DMS53 treated with DMSO at 0.1 percent for 48 hours (cell line): ENCODE measurements at regions not wholly inside any gene's neighbourhood (a gene's known extent, or its start where the extent isn't known, plus 50 kb on each side); places are given as distances from the start of the nearest gene placed in this dataset.

ENCODE experiments used
- DNase-seq: peaks from one replicate; lab custom pipeline; 2025; ENCODE audit not compliant: unreplicated experiment; lab: John Stamatoyannopoulos, UW

GRCh38 chr2:63658176-63658968 lies 69.6 kb downstream of the MDH1 start:
- DNase-seq, result no peak

- DNase-seq, result no peak
Measured at GRCh38 chr2:63660060-63660459, 71.3 kb downstream of the MDH1 start.

DNA sequence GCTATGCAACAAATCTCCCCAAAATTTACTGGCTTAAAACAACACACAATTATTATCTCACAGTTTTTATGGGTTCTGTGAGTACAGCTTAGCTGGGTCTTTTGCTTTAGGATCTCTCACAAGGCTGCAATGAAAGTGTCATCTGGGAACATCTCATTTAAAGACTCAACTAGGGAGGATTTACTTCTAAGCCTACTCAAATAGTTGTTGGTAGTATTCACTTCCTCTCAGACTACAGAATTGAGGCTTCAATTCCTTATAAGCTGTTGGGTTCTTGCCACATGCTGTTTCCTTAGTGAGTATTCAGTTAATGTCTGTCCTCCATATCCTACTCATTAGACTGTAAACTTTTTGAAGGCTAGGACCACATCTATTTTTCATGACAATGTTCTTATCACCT lies 72.3 kb downstream of the MDH1 start:
- DNase-seq, result no peak

- no peak for DNase-seq
Measured at GRCh38 chr2:63662028-63662804, 73.5 kb downstream of the MDH1 start.

GRCh38 chr2:63663013-63663864 lies 74.5 kb downstream of the MDH1 start:
- DNase-seq, result no peak

GRCh38 chr2:63665091-63665490 lies 76.3 kb downstream of the MDH1 start:
- DNase-seq, result no peak

DNA sequence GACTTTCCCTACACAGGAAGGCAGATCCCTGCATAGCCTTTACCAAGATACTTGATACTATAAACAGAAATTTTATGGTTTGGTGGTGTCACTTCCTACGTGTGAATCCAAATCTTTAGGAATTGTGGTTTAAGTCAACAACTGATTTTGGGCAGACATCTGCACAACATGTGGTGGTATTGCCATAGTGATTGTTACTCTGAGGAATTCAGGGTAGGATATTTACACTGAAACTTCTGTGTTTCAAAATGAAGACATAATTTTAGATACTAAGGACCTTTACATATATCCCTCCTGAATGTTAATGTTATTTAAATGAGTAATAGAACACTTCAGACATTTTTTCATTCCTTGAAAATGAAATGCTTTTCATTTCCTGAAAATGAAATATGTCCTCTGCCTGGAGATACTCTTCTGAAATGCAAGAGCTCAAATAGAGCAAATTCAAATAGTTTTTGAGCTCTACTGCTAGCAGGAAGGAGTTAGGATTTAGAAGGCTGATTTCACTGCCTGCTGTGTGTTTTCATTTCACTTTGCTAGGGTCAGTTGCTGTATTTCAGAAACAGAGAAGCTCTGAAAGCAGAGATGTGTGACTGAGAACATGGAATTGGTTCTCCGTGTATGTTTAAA lies 77.2 kb downstream of the MDH1 start:
- no peak for DNase-seq

DNA sequence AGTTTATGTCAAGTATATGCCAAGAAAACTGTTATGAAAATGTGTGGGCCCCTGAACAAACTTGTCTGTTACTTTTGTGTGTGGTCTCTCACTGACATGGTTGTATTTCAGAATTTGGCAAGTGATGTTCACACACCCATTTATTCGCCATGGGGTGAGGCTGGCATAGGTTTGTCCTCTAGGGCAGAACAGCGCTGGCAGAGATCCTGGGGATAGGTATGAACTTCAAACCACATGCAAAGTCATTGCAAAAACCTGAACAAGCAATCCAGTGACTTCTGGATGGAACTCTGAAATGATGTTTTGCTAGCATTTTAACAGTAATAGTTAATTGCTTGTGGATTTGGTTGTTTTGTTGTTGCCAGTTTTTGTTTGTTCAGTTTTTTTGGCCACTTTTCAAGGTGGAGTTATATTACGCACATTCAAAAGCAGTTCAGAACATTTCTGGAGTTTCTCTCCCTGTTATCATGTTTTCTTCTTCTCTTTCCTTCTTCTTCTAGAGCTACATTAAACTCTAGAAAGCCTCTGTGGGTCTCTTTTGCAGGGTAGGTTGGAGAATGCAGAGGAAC lies 78.5 kb downstream of the MDH1 start:
- DNase-seq, result no peak

GRCh38 chr2:63668000-63668399 lies 79.2 kb downstream of the MDH1 start:
- no peak for DNase-seq

- no peak for DNase-seq
Measured at GRCh38 chr2:63668466-63668865, 79.7 kb downstream of the MDH1 start.

- no peak for DNase-seq
Measured at GRCh38 chr2:63669596-63669995, 80.8 kb downstream of the MDH1 start.

DNA sequence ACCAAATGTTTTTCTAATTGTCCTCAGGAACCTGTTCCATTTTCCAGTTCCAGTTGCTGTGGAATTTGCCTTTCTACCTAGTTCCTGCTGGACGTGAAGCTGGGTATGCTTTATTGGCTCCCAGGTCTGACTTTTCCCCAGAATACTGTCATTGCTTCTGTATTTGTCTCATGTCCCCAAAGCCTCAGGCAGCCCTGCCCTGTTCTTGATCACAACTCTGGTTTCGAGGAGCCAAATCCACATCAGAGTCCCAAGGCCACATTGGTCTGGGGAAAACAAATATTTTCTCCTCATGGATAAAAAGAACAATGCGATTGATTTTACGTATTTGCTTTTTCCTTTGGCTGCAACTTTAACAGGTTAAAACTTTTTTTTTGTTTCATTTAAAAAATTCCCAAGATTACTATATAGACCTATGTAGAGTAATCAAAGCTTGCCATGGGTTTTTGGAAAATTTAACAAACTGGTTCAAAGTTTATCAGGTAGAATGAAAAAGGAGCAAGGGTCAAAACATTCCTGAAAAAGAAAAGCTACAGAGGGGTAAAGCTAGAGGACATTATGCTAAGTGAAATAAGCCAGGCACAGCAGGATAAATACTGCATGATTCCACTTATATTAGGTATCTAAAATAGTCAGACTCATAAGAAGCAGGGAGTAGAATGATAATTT lies 85.2 kb downstream of the MDH1 start:
- no peak for DNase-seq

- no peak for DNase-seq
Measured at GRCh38 chr2:63675026-63675425, 86.3 kb downstream of the MDH1 start.

DNA sequence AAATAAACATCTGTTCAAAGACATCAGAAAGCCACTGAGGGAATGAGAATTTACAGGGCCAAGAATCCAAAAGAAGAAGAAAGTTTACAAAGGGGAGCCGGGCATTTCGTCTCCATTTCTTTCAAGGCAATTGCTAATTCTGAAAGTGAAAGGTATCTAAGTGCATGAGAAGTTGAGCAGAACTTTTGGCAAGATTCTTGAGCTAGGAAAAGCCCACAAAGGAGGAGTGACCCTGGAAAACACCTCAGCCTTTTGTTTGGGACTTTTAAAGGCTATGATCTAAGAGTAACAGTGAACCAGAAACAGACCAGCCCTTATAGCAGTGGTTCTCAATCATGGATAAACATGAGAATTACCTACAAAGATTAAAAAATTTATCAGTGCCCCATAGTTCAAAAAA lies 87.4 kb downstream of the MDH1 start:
- no peak for DNase-seq

GRCh38 chr2:63678085-63678484 lies 89.3 kb downstream of the MDH1 start:
- no peak for DNase-seq

DNA sequence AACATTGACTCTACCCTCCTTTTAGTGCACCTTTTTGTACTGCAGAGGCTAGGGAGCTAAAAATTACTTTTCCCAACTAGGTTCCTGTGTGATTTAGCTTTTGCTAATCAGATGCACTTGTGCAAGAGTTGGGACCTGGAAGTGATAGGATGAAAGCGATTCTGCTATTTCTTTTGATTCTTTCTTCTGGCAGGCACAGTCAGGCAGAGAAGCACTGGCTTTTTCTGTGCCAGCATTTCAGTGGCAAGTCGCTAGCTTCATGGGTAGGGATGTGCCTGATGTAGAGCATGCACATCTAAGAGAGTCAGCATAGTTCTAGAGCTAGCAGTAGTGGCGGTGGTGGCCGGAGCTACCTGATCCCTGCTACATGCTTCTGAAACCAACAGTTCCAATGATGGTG lies 89.8 kb downstream of the MDH1 start:
- DNase-seq, result no peak

- DNase-seq, result no peak
Measured at GRCh38 chr2:63679252-63679855, 90.6 kb downstream of the MDH1 start.

- no peak for DNase-seq
Measured at GRCh38 chr2:63680455-63680854, 91.7 kb downstream of the MDH1 start.

DNA sequence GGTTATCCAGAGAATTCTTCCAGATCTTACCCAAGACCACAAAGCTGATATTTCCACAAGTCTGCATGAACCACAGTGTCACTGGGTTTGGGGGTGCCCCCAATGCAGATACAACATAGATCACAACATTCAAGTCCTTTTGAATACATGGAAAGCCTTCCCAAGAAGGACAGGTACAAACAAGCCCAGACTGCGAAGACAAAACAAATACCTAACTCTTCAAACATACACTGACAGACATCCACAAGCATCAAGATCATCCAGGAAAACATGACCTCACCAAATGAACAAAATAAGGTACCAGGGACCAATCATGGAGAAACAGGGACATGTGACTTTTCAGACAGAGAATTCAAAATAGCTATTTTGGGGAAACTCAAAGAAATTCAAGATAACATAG lies 93.1 kb downstream of the MDH1 start:
- no peak for DNase-seq
